ENCODE measurements at regions not wholly inside any gene's neighbourhood (a gene's known extent, or its start where the extent isn't known, plus 50 kb on each side); places are given as distances from the start of the nearest gene placed in this dataset.
"Not testable (repeated sequence)": the region's sequence is repeated elsewhere in the genome, so short reads cannot be mapped to it uniquely, and the experiment has no call there.

DNA sequence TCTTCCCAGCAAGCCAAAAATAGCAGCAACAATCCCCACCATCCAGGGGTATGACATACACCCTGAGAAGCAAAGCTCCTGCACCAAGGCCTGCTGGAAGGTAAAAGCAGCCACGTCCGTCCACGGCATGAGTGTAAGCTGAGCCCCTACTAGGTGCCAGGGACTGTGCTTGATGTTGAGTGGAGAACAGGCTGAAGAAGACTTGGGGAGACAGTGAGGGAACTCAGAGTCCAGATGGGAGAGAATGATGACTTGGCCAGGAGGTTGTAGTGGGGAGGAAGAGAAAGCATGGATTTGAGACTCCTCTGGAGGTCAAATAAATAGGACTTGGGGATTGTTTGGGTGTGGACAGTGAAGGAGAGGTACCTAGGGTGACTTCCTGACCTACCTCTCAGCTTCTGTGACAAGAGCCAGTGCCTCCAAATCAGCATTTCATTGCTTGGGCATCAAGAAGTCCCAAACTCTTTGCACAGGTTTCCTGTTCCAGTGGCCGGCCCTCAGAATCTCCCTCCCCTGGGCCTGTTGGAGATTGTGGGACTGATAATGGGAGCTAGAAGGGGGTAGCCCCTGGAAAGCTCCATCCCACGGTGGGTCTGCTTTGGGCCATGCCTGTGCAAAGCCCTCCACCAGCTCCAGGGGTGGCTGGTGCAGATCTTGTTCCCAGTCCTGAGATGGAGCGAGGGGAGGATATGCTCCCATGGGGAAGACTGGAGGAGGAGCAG lies 58.3 kb upstream of the ADAMTS2 start:
- H3K4me3 ChIP-seq (ENCODE audit: low read length): no peak overlapping the region
- TF ChIP-seq, protein P1, sequence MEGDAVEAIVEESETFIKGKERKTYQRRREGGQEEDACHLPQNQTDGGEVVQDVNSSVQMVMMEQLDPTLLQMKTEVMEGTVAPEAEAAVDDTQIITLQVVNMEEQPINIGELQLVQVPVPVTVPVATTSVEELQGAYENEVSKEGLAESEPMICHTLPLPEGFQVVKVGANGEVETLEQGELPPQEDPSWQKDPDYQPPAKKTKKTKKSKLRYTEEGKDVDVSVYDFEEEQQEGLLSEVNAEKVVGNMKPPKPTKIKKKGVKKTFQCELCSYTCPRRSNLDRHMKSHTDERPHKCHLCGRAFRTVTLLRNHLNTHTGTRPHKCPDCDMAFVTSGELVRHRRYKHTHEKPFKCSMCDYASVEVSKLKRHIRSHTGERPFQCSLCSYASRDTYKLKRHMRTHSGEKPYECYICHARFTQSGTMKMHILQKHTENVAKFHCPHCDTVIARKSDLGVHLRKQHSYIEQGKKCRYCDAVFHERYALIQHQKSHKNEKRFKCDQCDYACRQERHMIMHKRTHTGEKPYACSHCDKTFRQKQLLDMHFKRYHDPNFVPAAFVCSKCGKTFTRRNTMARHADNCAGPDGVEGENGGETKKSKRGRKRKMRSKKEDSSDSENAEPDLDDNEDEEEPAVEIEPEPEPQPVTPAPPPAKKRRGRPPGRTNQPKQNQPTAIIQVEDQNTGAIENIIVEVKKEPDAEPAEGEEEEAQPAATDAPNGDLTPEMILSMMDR (conservative IDR thresholded peaks at IDR 0.05; ENCODE audit: low read length): no peak
- no peak for DNase-seq (ENCODE audit: low read depth)

DNA sequence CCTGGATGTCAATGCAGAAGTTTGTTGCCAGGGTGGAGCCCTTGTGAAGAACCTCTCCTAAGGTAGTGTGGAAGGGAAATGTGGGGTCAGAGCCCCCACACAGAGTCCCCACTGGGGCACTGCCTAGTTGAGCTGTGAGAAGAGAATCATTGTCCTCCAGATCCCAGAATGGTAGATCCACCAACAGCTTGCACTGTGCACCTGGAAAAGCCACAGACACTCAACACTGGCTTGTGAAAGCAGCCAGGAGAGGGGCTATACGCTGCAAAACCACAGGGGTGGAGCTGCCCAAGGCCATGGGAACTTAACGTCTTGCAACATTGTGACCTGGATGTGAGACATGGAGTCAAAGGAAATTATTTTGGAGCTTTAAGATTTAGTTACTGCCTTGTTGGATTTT lies 55.2 kb upstream of the ADAMTS2 start:
- not testable (repeated sequence) for DNase-seq (ENCODE audit: low read depth); H3K4me3 ChIP-seq (ENCODE audit: low read length)

DNA sequence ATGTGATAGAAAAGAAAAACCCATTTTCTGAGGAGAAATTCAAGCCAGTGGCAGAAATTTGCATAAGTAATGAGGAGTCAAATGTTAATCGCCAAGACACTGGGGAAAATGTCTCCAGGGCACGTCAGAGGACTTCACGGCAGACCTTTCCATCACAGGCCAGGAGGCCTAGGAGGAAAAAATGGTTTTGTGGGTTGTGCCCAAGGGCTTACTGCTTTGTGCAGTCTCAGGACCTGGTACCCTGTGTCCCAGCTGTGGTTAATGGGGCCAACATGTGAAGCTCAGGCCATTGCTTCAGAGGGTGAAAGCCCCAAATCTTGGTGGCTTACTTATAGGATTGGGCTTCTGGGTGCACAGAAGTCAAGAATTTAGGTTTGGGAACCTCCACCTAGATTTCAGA lies 54.8 kb upstream of the ADAMTS2 start:
- no peak overlapping the region for H3K4me3 ChIP-seq (ENCODE audit: low read length)
- TF ChIP-seq, protein P1 (conservative IDR thresholded peaks at IDR 0.05; ENCODE audit: low read length): no peak
- no peak for DNase-seq (ENCODE audit: low read depth)

DNA sequence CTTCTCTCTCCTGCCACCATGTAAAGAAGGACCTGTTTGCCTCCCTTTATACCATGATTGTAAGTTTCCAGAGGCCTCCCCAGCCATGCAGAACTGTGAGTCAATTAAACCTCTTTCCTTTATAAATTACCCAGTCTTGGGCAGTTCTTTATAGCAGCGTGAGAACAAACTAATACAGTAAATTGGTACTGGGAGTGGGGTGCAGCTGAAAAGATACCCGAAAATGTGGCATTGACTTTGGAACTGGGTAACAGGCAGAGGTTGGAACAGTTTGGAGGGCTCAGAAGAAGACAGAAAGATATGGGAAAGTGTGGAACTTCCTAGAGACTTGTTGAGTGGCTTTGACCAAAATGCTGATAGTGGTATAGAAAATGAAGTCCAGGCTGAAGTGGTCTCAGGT lies 54.1 kb upstream of the ADAMTS2 start:
- not testable (repeated sequence) for H3K4me3 ChIP-seq (ENCODE audit: low read length); DNase-seq (ENCODE audit: low read depth)

DNA sequence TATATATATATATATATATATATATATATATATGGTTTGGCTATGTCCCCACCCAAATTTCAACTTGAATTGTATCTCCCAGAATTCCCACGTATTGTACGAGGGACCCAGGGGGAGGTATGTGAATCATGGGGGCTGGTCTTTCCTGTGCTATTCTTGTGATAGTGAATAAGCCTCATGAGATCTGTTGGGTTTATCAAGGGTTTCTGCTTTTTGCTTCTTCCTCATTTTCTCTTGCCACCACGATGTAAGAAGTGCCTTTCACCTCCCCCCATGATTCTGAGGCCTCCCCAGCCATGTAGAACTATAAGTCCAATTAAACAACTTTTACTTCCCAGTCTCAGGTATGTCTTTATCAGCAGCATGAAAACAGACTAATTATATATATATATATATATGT lies 52.3 kb upstream of the ADAMTS2 start:
- TF ChIP-seq, protein P1 (conservative IDR thresholded peaks at IDR 0.05; ENCODE audit: low read length): no peak
- no peak overlapping the region for H3K4me3 ChIP-seq (ENCODE audit: low read length)
- no peak for DNase-seq (ENCODE audit: low read depth)
